ENCODE measurements at regions not wholly inside any gene's neighbourhood (a gene's known extent, or its start where the extent isn't known, plus 50 kb on each side); places are given as distances from the start of the nearest gene placed in this dataset.

GRCh38 chr9:108776920-108777639 lies 78.7 kb downstream of the ACTL7B start:
- peak in 1 of 4 donors; percentile 10 for TF ChIP-seq CTCF (IDR thresholded peaks at IDR 0.05)
- TF ChIP-seq POLR2A (IDR thresholded peaks at IDR 0.05), result no peak

Data from right lobe of liver (tissue), 4 donors.